GM18907 (cell line): ENCODE measurements at regions not wholly inside any gene's neighbourhood (a gene's known extent, or its start where the extent isn't known, plus 50 kb on each side); places are given as distances from the start of the nearest gene placed in this dataset.
"Not testable (repeated sequence)": the region's sequence is repeated elsewhere in the genome, so short reads cannot be mapped to it uniquely, and the experiment has no call there.

ENCODE experiments used
- ATAC-seq: cut with Tn5 transposase; IDR thresholded peaks from one replicate; pipeline ENCODE4 v1.9.1; 2021; ENCODE audit warnings: mild to moderate bottlenecking, moderate library complexity; ENCODE audit not compliant: unreplicated experiment

DNA sequence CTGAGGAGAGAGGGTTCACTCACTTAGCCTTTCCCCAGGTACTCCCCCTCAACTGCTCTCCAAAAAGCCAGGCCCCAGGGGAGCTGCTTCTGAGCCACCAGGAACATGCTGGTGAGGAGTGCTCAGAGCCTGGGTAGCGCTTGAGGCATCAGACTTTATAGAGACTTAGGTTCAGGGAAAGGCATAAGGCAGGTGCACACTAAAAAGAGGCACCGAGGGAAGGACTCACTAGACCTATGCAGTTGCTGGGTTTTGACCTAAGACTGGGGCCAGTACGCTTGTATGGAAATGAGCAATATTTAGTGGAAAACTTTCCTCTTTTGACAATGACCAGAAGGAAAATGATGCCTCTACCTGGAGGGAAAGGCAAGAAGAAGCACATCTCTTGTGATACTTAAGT, 589.1 kb downstream of the RPIA start:
- ATAC-seq, result not testable (repeated sequence)

DNA sequence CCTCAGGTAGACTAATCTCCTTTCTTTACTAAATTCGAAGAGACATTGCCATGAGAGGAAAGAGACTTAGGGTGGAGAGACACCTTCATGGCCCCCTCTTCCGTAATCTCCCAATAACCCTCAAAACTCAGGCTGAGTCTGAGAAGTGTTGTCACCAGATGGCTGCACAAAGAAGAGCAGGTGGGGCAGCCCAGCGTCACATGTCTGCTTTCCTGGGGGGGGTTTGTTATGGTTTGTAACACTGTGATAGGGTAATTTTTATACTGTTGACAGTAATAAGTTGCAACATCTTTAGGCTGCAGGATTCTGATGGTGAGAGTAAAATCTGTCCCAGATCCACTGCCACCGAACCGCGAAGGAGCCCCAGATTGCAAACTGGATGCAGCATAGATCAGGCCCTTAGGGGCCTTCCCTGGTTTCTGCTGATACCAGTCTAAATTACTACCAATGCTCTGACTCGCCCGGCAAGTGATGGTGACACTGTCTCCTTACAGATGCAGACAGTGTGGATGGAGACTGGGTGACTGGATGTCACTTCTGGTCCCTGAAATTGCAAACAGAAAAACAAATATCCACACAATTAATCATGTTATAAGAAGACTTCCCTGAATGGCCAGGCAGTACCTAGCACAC, 595.1 kb downstream of the RPIA start:
- not testable (repeated sequence) for ATAC-seq

DNA sequence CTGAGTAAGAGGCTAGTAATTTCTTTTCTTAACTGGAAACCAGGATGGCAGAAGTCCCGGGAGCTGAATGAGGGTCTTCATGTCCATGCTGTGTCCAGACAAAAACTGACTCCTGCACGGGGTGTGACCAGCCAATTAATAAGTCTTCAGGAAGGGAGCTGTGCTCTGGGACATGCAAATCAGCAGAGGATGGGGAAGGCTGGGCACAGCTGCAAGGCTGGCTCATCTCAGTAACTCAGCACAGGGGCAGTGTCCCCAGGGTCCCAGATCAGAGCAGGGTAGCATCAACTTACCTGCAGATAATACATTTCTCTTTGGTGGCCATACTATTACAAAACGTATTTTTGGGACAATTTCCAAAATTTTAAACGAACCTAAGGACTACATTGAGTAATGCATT, 595.6 kb downstream of the RPIA start:
- ATAC-seq, result not testable (repeated sequence)

GRCh38 chr2:89291717-89292298, 600.3 kb downstream of the RPIA start:
- not testable (repeated sequence) for ATAC-seq

DNA sequence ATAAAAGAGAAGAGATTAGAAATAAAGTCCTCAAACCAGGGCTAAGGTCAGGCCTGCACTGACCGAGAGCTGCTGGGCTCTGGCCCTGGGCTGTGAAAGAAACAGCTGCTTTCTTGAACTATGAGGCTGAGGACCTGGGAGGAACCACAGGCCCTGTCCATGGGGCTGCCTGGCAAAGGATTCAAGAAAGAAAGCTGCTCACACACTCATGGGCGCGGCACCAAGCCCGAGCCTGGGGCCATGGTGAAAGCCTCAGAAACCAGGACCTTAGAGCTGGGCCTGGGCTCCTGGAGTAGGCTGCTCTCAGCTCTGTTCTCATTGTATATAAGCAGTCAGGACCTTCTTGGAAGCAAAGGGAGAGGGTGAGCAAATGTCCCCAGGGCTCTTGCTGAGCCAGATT, 601.9 kb downstream of the RPIA start:
- not testable (repeated sequence) for ATAC-seq

- ATAC-seq, result not testable (repeated sequence)
These were observed 602.9 kb downstream of the RPIA start for GRCh38 chr2:89294335-89294734.

DNA sequence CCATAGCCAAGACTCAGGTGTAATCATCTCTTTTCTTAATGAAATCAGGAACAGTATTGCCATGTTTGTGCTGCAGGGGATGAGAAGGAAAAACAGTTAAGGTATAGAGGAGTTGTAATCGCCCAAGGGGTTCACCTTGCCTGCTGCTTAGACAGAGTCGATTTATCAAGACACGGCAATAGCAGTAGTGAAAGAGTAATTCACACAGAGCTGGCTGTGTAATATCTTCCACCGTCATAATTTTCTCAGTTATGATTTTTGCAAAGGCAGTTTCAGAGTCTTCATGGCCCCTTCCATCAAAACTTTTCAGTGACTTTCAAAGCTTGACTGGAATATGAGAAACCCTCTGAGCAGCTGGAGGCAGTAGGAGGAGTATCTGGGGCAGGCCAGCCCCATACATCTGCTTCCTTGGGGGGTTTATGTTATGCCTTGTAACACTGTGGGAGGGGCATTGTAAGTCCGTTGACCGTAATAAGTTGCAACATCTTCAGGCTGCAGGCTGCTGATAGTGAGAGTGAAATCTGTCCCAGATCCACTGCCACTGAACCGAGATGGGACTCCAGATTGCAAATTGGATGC, 605.4 kb downstream of the RPIA start:
- ATAC-seq, result not testable (repeated sequence)

DNA sequence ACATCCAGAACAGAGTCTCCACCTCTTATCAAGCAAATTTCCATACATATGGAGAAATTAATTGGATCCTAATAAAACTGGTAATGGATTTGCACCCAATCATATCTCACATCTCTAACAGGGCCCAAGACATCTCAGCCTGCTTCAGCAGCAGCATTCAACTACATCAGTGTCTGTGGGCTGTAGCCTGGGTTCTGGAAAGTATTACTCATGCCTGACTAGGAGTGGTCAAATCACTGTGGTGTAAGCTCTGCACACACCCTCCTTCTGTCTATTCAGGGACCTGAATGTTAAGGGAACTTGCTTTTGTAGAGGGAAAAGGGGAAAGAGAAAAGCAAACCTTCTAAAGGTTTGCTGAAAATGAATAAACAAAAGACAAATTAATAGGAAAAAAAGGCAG, 607.7 kb downstream of the RPIA start:
- peak; percentile 76 for ATAC-seq

DNA sequence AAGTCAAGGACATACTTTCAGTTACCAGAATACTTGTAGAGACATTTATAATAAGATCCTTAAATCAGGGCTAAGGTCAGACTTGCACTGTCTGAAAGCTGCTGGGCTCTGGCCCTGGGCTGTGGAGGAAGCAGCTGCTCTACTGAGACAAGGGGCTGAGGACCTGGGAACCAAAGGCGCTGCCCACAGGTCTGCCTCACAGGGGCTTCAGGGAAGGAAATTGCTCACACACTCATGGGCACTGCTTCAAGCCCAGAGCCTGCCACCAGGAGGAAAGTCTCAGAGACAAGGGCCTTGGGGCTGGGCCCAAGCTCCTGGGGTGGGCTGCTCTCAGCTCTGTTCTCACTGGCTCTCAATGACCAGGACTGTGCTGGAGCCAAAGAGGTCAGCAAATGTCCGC, 614.1 kb downstream of the RPIA start:
- not testable (repeated sequence) for ATAC-seq

DNA sequence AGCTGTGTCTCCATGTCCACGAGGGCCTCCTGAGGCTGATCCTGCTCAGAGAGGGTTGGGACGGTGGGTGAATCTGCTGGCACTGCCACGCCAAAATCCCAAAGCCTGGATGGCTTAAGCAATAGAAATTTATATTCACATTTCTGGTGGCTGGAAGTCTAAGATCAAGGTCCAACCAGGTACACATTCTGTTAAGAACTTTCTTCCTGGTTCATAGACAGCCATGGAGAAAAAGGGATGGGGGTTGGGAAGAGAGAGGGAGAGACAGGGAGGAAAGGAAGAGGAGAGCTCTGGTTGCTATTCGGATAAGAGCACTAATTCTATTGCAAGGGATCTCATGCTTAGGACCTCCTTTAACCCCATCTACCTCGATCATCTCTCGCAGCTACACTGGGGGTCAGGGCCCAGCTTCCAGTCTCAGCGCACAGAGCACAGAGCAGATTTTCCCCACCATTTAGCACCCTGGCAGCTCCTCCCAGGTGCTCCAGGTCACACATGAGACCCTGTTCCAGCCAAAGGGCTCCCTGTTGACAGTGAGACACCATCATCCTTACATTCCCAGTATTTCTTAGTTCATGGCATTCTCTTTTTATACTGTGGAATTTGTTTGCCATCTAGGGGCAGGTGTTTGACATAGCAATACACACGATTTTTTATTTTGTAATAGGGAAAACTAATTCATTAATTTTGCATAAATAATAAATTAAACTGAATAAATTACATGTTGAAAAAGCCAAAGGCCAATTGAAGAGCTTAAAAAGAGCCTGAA, 615.6 kb downstream of the RPIA start:
- ATAC-seq, result not testable (repeated sequence)

GRCh38 chr2:89318990-89319389, 627.5 kb downstream of the RPIA start:
- ATAC-seq, result not testable (repeated sequence)

DNA sequence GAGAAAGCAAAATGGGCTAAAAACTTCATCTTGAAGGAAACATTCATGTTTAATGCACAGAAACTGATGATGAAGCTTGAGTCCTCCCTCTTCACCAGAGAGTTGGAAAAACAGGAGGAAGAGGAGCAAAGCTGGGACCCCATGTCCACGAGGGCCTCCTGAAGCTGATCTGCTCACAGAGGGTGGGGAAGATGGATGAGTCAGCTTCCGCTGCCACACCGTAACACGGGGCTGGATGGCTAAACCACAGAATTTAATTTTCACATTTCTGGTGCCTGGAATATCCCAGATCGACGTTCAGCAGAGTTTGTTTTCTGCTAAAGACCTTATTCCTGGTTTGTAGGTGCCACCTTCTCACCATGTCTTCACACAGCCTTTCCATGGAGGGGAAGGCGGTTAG, 634.4 kb downstream of the RPIA start:
- ATAC-seq, result not testable (repeated sequence)

- not testable (repeated sequence) for ATAC-seq
These were observed 635.0 kb downstream of the RPIA start for GRCh38 chr2:89326455-89326854.

GRCh38 chr2:89328790-89329189, 637.3 kb downstream of the RPIA start:
- ATAC-seq, result not testable (repeated sequence)
